Parathyroid adenoma (tissue), 2 donors: ENCODE measurements at regions not wholly inside any gene's neighbourhood (a gene's known extent, or its start where the extent isn't known, plus 50 kb on each side); places are given as distances from the start of the nearest gene placed in this dataset.

Source experiments
- H2AFZ ChIP-seq: fragments of 300-600 bp; sonication (generic); one replicate; pipeline ENCODE4 v1.7.0; 2017; ENCODE audit warnings: antibody characterized with exemption, mild to moderate bottlenecking
- H3K27ac ChIP-seq: fragments of 300-600 bp; sonication (generic); one replicate; pipeline ENCODE4 v1.7.0; 2017
- H3K27me3 ChIP-seq: fragments of 300-600 bp; sonication (generic); one replicate; pipeline ENCODE4 v1.7.0; 2017; ENCODE audit warnings: low read length; ENCODE audit not compliant: control insufficient read depth, insufficient read depth
- H3K36me3 ChIP-seq: fragments of 300-600 bp; sonication (generic); one replicate; pipeline ENCODE4 v1.7.0; 2017; ENCODE audit warnings: low read length; ENCODE audit not compliant: control insufficient read depth, insufficient read depth
- H3K4me1 ChIP-seq: fragments of 300-600 bp; sonication (generic); one replicate; pipeline ENCODE4 v1.7.0; 2017; ENCODE audit warnings: control low read depth
- H3K4me2 ChIP-seq: fragments of 300-600 bp; sonication (generic); one replicate; pipeline ENCODE4 v1.7.0; 2017; ENCODE audit warnings: low read length
- H3K4me3 ChIP-seq: fragments of 300-600 bp; sonication (generic); one replicate; pipeline ENCODE4 v1.7.0; 2017; ENCODE audit warnings: low read depth, low read length
- H3K79me2 ChIP-seq: fragments of 300-600 bp; sonication (generic); one replicate; pipeline ENCODE4 v1.7.0; 2017; ENCODE audit warnings: control low read depth
- H3K9ac ChIP-seq: fragments of 300-600 bp; sonication (generic); one replicate; pipeline ENCODE4 v1.7.0; 2017; ENCODE audit warnings: mild to moderate bottlenecking
- H3K9me3 ChIP-seq: fragments of 300-600 bp; sonication (generic); one replicate; pipeline ENCODE4 v1.7.0; 2017; ENCODE audit warnings: low read length; ENCODE audit not compliant: control insufficient read depth
- TF ChIP-seq, protein P1 (sequence below): fragments of 300-600 bp; sonication (generic); IDR thresholded peaks from one replicate; pipeline ENCODE4 v1.7.0; 2017; ENCODE audit warnings: antibody characterized with exemption, mild to moderate bottlenecking
- donor health status: primary hyperparathyroidism.

DNA sequence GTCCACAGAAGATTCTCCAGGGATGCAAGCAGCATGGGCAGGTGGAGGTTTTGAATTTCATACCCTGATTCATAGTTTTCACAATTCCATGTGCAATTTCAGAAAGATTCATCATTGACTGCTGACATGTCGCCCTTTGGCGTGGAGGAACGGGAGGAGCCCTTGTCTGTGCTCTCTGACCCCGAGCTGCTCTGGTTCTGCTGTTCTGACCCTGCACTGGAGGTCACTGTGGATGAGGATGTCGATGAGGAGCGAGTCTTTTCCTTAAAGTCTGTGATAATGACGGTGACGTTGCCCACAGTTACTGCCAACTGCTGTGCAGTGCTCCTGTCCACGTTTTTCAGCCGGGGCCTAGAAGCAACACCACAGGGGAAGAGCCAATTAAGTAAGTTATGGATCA, 470.0 kb downstream of the SHQ1 start:
- H3K9ac ChIP-seq, result no peak overlapping the region
- no peaks in the 10 kb centered on the region for H3K36me3 ChIP-seq
- no peaks in the 10 kb centered on the region for H3K9me3 ChIP-seq
- peaks cover 10% of the 10 kb centered on the region for H3K4me1 ChIP-seq
- TF ChIP-seq, protein P1, sequence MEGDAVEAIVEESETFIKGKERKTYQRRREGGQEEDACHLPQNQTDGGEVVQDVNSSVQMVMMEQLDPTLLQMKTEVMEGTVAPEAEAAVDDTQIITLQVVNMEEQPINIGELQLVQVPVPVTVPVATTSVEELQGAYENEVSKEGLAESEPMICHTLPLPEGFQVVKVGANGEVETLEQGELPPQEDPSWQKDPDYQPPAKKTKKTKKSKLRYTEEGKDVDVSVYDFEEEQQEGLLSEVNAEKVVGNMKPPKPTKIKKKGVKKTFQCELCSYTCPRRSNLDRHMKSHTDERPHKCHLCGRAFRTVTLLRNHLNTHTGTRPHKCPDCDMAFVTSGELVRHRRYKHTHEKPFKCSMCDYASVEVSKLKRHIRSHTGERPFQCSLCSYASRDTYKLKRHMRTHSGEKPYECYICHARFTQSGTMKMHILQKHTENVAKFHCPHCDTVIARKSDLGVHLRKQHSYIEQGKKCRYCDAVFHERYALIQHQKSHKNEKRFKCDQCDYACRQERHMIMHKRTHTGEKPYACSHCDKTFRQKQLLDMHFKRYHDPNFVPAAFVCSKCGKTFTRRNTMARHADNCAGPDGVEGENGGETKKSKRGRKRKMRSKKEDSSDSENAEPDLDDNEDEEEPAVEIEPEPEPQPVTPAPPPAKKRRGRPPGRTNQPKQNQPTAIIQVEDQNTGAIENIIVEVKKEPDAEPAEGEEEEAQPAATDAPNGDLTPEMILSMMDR, result no peak
- H3K4me3 ChIP-seq, result no peak overlapping the region
- H3K27me3 ChIP-seq, result no peaks in the 10 kb centered on the region
- no peaks in the 10 kb centered on the region for H3K79me2 ChIP-seq
- H3K27ac ChIP-seq, result no peak overlapping the region
- H3K4me2 ChIP-seq, result no peak overlapping the region
- no peak overlapping the region for H2AFZ ChIP-seq

DNA sequence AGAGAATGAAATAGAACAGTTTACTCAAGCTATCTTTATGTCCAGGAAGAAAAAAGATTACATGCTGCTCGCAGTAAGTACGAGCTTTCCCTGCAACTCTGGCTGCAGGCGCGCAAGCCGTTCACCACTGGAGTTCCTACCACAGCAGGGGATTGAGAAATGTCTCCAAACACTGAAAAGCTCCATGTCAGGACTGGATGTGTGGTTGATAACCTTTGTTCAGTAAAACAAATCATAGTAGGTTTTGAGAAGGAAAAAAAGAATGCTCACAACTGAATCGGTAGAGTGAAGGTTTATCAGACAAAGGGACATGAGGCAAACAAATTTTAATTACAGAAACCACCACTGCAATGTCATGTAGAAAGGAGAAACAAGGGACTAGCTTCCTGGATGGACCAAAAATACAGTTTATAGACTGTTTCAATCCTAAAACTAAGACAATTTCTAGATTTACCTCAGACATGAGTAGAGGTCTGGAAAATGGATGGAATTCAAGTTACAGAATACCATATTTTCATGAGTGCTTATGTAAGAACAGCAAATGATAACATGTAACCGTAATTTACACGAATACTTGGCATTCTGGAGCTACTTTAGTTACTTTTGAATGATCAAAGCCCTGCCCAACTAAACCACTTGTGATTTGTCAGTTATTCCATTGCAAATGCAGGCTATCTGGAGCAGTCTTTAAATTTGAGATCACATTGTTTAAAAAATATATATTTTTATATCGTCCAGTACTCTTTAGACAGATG, 471.1 kb downstream of the SHQ1 start:
- Histone ChIP-seq H3K79me2 (no peaks in the 10 kb centered on the region), H3K4me1 (peaks cover 6% of the 10 kb centered on the region), H3K27ac (no peak overlapping the region), H3K27me3 (no peaks in the 10 kb centered on the region), H3K9me3 (no peaks in the 10 kb centered on the region), H2AFZ (no peak overlapping the region), H3K9ac (no peak overlapping the region), H3K4me2 (no peak overlapping the region), H3K36me3 (no peaks in the 10 kb centered on the region), H3K4me3 (no peak overlapping the region)
- TF ChIP-seq, protein P1, result no peak

DNA sequence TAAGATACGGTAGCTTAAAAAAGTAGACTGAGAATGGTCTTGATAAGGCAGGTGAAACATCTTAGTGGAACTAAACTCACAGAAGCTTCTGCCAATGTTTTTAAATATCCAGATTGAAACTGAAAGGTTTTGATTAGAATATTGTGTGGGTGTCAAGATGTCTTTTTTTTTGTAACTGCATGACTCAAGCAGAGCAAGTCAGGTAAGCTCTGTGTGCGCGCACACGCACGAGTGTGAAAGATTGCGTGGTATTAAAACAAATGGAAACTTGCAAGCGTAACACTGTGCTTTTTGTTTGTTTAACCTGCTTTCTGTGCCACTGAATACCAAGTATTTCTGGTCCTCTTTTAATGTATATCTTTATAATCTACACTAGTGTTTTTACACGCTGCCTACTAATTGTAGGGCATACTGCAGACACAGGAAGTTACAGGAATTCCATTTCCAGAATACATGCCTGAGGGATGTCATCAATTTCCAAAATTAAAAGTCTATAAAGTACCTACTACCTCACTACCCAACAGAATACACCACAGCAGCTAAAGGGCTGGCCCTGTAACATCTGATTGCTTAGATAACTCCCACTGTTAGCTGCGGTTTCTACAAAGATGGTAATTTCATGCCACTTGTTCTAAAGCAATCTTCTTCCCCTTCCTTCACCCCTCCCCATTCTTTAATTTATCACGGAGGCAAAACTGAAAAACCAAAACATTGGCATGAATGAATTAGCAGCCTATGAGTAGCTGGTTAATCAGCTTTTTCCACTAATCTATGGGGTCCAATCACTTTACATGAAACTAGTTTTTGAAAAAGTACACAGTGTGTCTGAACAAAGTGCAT, 472.8 kb downstream of the SHQ1 start:
- Histone ChIP-seq H2AFZ (no peak overlapping the region), H3K4me2 (no peak overlapping the region), H3K27me3 (no peaks in the 10 kb centered on the region), H3K9me3 (no peaks in the 10 kb centered on the region), H3K9ac (no peak overlapping the region), H3K27ac (no peak overlapping the region), H3K4me1 (no peaks in the 10 kb centered on the region), H3K36me3 (no peaks in the 10 kb centered on the region), H3K79me2 (no peaks in the 10 kb centered on the region), H3K4me3 (no peak overlapping the region)
- TF ChIP-seq, protein P1, result no peak

DNA sequence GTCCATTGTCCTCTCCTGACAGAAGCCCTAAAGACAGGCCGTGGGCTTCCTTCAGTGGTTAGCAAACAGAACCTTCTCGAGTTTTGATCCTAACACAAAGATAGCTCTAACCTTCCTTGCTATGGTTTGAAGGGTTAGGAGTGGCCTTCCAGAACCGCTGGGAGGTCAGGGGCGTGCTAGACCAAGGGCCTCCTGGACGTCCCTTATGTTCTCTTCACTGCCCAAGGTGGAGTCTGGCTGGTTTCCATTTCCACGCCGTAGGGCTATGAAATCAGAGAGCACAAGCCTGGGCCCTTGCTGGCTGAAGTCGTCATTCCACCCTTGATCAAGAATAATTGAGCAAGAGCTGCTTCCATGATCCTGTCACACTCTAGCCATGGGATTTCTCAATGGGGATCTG, 475.1 kb downstream of the SHQ1 start:
- Histone ChIP-seq H3K27ac (no peak overlapping the region), H2AFZ (no peak overlapping the region), H3K79me2 (no peaks in the 10 kb centered on the region), H3K9ac (no peak overlapping the region), H3K4me2 (no peak overlapping the region), H3K4me3 (no peak overlapping the region), H3K36me3 (no peaks in the 10 kb centered on the region), H3K4me1 (no peaks in the 10 kb centered on the region), H3K9me3 (no peaks in the 10 kb centered on the region), H3K27me3 (no peaks in the 10 kb centered on the region)
- TF ChIP-seq, protein P1, result no peak
